ENCODE measurements at regions not wholly inside any gene's neighbourhood (a gene's known extent, or its start where the extent isn't known, plus 50 kb on each side); places are given as distances from the start of the nearest gene placed in this dataset.

DNA sequence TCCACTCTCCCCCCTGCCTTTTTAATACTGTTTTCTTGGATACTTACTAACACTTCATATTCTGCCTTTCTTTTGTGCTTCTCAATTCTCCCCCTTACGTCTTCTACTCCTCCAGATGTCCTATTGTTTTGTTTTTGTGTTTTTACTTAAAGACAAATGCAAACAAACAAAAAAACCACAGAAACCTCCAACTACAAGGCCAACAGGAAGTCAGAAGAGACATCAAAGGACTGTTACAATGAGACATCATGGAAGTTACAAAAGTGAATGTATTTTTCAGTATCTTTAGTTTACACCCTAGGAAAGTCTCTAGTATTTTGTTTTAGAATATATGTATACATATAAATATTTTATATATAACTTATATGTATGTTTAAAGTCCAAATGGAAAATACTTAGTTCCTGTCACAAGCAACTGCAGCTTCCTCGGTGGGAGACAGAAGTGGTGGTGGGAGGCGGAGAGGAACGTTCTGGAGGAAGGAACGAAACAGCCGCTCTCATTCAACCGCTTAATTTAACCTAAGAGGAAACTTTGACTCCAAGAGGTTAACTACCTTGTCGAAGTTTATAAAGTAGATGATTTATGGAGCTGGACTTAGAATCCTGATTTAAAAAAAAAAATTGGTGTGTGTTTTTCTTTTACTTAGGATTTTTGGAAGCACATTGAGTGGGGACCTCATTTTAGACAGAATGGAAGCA, 168.9 kb upstream of the PDE10A start:
- in situ Hi-C loops (cut with MboI; ENCODE audit: low sequenced_read_pairs), result no loop called here
- dilution Hi-C loops (cut with HindIII; ENCODE audit: low sequenced_read_pairs, unreplicated experiment), result no loop called here
- DNase-seq, result no peak

More for the DNA sequence above, 168.9 kb upstream of the PDE10A start:
- no peak overlapping the region for H3K18ac ChIP-seq (ENCODE audit: low read depth, low read length)
- H2BK120ac ChIP-seq (ENCODE audit: low read depth, low read length), result no peak overlapping the region
- H3K4me3 ChIP-seq (ENCODE audit: insufficient read depth, low read depth, low read length), result no peak overlapping the region
- no peak overlapping the region for H3K23ac ChIP-seq (ENCODE audit: low read depth, low read length)
- H3K9ac ChIP-seq (ENCODE audit: low read depth, low read length), result no peak overlapping the region
- peaks cover 2% of the 10 kb centered on the region for H3K36me3 ChIP-seq (ENCODE audit: control insufficient read depth, insufficient read depth, low read length)
- H3K56ac ChIP-seq (ENCODE audit: extremely low read depth, insufficient read depth, low read length), result no peak overlapping the region
- no peak overlapping the region for H3K4me2 ChIP-seq (ENCODE audit: low read depth, low read length)
- intact Hi-C loops (cut with micrococcal nuclease), result no loop called here
- H4K20me1 ChIP-seq (ENCODE audit: insufficient read depth, low read length), result no peaks in the 10 kb centered on the region; the same call in 1 of the 2 replicates
- no peak overlapping the region for H3K27ac ChIP-seq (ENCODE audit: insufficient read depth, low read length)
- no peak for TF ChIP-seq RCOR1 (IDR thresholded peaks at IDR 0.05; ENCODE audit: insufficient replicate concordance, low read length)
- TF ChIP-seq FOS (IDR thresholded peaks at IDR 0.05; ENCODE audit: low read depth, low read length), result no peak
- no peak for TF ChIP-seq NFE2L2 (IDR thresholded peaks at IDR 0.05; ENCODE audit: low read depth, low read length)
- no peak for TF ChIP-seq MAFK (IDR thresholded peaks at IDR 0.05; ENCODE audit: low read depth, low read length)
- TF ChIP-seq, protein P1, sequence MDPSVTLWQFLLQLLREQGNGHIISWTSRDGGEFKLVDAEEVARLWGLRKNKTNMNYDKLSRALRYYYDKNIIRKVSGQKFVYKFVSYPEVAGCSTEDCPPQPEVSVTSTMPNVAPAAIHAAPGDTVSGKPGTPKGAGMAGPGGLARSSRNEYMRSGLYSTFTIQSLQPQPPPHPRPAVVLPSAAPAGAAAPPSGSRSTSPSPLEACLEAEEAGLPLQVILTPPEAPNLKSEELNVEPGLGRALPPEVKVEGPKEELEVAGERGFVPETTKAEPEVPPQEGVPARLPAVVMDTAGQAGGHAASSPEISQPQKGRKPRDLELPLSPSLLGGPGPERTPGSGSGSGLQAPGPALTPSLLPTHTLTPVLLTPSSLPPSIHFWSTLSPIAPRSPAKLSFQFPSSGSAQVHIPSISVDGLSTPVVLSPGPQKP (IDR thresholded peaks at IDR 0.05; ENCODE audit: borderline replicate concordance, low read depth, low read length), result no peak
- TF ChIP-seq MXI1 (IDR thresholded peaks at IDR 0.05; ENCODE audit: borderline replicate concordance, low read depth, low read length), result no peak
- TF ChIP-seq RAD21 (IDR thresholded peaks at IDR 0.05; ENCODE audit: low read length), result no peak
- no peak for TF ChIP-seq RFX5 (IDR thresholded peaks at IDR 0.05; ENCODE audit: low read depth, low read length)
- TF ChIP-seq MAZ (IDR thresholded peaks at IDR 0.05; ENCODE audit: borderline replicate concordance, low read depth, low read length), result no peak
- no peak for TF ChIP-seq CEBPB (IDR thresholded peaks at IDR 0.05; ENCODE audit: low read depth, low read length)
- TF ChIP-seq, protein P2, sequence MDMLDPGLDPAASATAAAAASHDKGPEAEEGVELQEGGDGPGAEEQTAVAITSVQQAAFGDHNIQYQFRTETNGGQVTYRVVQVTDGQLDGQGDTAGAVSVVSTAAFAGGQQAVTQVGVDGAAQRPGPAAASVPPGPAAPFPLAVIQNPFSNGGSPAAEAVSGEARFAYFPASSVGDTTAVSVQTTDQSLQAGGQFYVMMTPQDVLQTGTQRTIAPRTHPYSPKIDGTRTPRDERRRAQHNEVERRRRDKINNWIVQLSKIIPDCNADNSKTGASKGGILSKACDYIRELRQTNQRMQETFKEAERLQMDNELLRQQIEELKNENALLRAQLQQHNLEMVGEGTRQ (IDR thresholded peaks at IDR 0.05; ENCODE audit: low read depth, low read length), result no peak
- TF ChIP-seq BHLHE40 (IDR thresholded peaks at IDR 0.05; ENCODE audit: low read depth, low read length), result no peak
- no peak for TF ChIP-seq POLR2A (IDR thresholded peaks at IDR 0.05; ENCODE audit: low read depth, low read length)
- no peak for TF ChIP-seq SMC3 (IDR thresholded peaks at IDR 0.05; ENCODE audit: low read depth, low read length)
- no peak overlapping the region for H2BK5ac ChIP-seq (ENCODE audit: low read depth, low read length, poor library complexity, severe bottlenecking)
- H4K5ac ChIP-seq (ENCODE audit: low read depth, low read length), result no peak overlapping the region
- H4K91ac ChIP-seq (ENCODE audit: insufficient read depth, low read depth, low read length), result no peak overlapping the region
- no peak overlapping the region for H2BK15ac ChIP-seq (ENCODE audit: low read depth, low read length)
- ChIA-PET CTCF (interaction anchor here (0.6 kb wide), 1 partner anchor 18 kb away, joined by 3 read pairs; no protein-coding TSS in a partner anchor), POLR2A (ENCODE audit: unreplicated experiment) (no interaction called here)
- H3K79me1 ChIP-seq (ENCODE audit: low read depth in 1 of 2, low read length in 2 of 2), result no peaks in the 10 kb centered on the region
- no peaks in the 10 kb centered on the region for H3K27me3 ChIP-seq (ENCODE audit: control insufficient read depth, insufficient read depth, low read length)
- H4K8ac ChIP-seq (ENCODE audit: low read depth in 2 of 2, low read length in 2 of 2), result no peak overlapping the region
- H3K14ac ChIP-seq (replicated peaks; ENCODE audit: low read depth, low read length), result no peak overlapping the region
- H2BK20ac ChIP-seq (ENCODE audit: low read depth, low read length), result no peak overlapping the region
- H3K9me3 ChIP-seq (ENCODE audit: control insufficient read depth, insufficient read depth, low read length), result no peaks in the 10 kb centered on the region
- H2AFZ ChIP-seq (replicated peaks; ENCODE audit: low read length, poor library complexity), result no peak overlapping the region
- WGBS, 2 experiments (ENCODE audit: extremely low coverage in 2 of 2, insufficient read length in 1 of 2), result no CpG with 5 or more reads among the region's 8 CpGs
- H2AK9ac ChIP-seq (replicated peaks; ENCODE audit: low read depth, low read length, poor library complexity), result no peak overlapping the region
- H3K4me1 ChIP-seq (ENCODE audit: control insufficient read depth, insufficient read depth, low read length), result no peaks in the 10 kb centered on the region; the same call in 1 of the 2 replicates
- H3K4ac ChIP-seq (ENCODE audit: low read depth, low read length), result no peak overlapping the region
- H3K9me1 ChIP-seq (ENCODE audit: insufficient read depth, low read length), result no peaks in the 10 kb centered on the region
- no peak for ATAC-seq (ENCODE audit: low read depth)
- BruUV-seq (replicated peaks), result no TSS peak
- H2AK5ac ChIP-seq (ENCODE audit: low read depth, low read length), result no peak overlapping the region
